PFSK-1 (cell line): ENCODE measurements at regions not wholly inside any gene's neighbourhood (a gene's known extent, or its start where the extent isn't known, plus 50 kb on each side); places are given as distances from the start of the nearest gene placed in this dataset.

Experiments used
- POLR2AphosphoS5 ChIP-seq: IDR thresholded peaks from 2 replicates; pipeline ENCODE4 v1.6.1; 2012; ENCODE audit warnings: low read depth, mild to moderate bottlenecking, control low read depth, low read length, moderate library complexity
- TF ChIP-seq, protein P1 (sequence below), 2 experiments: IDR thresholded peaks; 2 replicates each; pipeline versions ENCODE4 v1.6.1 to v1.8.0; 2011 to 2012; ENCODE audit warnings: low read depth in 2 of 2, low read length in 2 of 2, control low read depth in 1 of 2, inconsistent platforms in 1 of 2, mild to moderate bottlenecking in 1 of 2, moderate library complexity in 1 of 2; ENCODE audit not compliant: insufficient read depth in 1 of 2

DNA sequence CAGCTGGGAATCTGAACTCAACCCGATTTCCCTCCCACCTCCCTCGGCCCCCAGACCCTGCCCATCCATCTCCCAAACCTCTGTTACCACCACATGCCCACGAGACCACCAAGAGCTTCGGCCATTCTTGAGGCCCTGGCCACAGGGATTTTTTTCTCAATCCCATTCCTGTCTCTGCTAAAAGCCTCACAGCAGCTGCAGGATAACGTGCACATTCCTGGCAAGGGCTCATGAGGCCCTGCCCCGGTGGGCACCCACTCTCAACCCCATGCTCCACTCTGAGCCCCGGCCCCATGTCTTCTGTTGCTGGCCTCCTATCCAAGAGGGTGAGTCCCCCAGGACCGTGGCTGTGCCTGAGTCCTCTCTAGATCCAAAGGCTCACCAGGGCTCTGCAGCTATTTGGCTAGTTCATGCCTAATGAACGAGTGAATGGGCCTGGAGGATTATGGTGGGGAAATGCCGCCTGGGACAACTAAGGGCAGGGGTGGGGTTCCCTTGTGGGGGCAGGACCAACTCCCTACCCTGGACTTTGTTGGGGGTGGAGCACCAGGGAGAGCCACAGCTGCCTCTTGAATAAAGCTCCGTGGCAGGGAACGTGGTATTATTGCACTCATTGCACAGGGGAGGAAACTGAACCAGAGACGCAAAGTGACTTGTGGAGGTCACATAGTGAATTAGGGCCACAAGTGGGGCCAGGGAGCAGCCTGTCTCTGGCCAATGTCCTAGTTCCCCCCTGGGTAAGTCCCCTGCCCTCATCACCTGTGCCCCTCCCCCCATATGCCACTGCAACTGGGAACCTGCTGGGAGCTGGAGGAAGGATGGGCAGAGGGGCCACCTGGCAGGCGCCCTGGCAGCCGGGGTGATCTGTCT, 113.8 kb upstream of the SMURF2 start:
- TF ChIP-seq, protein P1, sequence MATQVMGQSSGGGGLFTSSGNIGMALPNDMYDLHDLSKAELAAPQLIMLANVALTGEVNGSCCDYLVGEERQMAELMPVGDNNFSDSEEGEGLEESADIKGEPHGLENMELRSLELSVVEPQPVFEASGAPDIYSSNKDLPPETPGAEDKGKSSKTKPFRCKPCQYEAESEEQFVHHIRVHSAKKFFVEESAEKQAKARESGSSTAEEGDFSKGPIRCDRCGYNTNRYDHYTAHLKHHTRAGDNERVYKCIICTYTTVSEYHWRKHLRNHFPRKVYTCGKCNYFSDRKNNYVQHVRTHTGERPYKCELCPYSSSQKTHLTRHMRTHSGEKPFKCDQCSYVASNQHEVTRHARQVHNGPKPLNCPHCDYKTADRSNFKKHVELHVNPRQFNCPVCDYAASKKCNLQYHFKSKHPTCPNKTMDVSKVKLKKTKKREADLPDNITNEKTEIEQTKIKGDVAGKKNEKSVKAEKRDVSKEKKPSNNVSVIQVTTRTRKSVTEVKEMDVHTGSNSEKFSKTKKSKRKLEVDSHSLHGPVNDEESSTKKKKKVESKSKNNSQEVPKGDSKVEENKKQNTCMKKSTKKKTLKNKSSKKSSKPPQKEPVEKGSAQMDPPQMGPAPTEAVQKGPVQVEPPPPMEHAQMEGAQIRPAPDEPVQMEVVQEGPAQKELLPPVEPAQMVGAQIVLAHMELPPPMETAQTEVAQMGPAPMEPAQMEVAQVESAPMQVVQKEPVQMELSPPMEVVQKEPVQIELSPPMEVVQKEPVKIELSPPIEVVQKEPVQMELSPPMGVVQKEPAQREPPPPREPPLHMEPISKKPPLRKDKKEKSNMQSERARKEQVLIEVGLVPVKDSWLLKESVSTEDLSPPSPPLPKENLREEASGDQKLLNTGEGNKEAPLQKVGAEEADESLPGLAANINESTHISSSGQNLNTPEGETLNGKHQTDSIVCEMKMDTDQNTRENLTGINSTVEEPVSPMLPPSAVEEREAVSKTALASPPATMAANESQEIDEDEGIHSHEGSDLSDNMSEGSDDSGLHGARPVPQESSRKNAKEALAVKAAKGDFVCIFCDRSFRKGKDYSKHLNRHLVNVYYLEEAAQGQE (IDR thresholded peaks at IDR 0.05; ENCODE audit: insufficient read depth in 1 of 2, low read depth in 2 of 2, low read length in 2 of 2) = no peak
- no peak for TF ChIP-seq POLR2AphosphoS5
